ENCODE measurements at regions not wholly inside any gene's neighbourhood (a gene's known extent, or its start where the extent isn't known, plus 50 kb on each side); places are given as distances from the start of the nearest gene placed in this dataset.

DNA sequence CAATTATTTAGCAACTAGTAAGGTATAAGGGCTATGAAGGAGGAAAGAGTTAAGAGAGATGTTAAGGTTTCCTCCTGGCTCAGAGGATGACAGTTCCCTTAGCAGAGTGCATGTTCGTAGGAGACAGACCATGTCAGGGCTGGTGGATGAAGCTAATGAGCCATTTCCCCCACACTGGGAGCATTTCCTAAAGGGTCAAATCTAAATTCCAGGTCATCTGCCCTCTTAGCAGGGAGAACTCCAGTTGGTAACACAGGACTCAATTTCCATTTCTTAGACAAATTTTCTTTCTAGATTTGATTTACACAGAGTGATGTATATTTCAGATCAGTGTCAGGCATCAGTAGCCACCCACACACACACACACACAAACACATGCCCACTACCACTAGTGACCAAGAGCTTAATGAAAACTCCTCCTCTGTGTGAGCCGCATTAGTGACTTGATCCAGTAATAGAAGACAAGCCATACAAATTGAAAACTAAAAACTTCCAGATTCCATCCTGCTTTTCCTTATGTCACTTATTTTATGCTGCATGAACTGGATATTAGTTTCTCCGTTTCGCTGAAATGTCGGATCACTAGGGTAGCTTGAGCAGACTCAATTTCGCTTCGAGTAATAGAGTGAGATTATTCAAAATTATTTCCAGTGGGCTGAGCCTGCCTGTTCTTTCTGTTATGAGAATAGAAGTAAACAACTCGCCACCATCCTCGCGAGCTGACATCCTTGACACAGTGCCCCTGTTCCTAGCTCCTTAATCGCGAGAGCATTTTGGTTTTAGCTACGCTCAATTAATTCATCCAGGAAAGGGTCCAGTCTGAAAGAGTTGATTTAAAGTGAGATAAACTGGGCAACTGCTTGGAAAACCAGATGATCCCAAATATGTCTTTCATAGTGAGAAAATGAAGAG, 582.6 kb downstream of the SOX6 start:
- no peak for DNase-seq (ENCODE audit: low read depth)

DNA sequence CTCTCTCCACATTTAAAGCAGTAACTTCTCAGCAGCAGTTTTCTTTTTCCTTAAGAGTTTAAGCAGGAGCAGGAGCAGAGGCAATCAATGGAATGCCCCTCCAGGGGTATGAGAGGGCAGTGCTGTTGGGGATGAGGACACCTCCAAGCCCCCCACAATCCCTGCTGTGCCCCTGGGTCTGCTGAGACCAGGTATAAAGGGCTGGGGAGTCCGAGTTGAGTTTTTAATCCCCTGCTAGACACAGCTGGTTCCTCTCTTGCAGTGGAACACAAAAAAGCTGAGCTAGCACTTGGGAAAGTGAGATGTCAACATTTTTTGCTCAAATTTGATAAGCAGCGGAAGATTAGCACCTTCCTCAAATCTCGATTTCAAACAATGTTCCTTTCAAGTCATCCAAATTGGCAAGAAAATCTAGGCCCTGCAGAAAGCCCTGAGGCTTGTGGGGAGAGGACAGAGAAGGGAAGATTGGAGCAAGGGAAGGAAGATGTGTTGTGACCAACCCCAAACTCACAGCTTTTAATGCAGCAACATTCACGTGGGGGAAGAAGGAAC, 581.9 kb downstream of the SOX6 start:
- no peak for DNase-seq (ENCODE audit: low read depth)

DNA sequence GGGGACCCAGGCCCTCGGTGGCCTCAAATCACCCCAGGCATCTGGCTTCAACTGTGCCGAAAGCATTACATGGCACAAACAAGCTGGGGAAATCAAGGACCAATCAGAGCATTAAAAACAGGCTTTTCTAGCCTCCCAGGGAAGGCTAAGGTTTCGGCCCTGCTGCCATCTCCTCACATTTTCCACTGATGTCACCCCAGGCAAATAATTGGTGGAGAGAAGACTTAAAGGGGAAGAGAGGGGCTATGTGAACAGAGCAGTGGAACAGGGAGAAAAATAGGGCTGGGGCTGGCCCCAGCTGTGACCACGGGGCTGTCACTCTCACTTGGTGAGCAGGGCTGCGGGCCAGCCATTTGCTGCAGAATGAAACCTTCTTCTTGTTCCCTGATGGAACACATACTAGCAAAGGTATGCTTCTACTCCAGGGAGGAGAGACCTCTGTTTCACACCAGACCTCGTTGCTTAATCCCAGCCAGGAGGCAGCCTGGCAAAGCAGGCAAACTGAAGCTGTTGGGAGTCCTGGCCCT, 581.3 kb downstream of the SOX6 start:
- no peak for DNase-seq (ENCODE audit: low read depth)

- no peak for DNase-seq (ENCODE audit: low read depth)
Observed at GRCh38 chr11:15775797-15776196, 580.5 kb downstream of the SOX6 start.

- DNase-seq (ENCODE audit: low read depth): no peak
Observed at GRCh38 chr11:15776366-15776765, 580.0 kb downstream of the SOX6 start.

DNA sequence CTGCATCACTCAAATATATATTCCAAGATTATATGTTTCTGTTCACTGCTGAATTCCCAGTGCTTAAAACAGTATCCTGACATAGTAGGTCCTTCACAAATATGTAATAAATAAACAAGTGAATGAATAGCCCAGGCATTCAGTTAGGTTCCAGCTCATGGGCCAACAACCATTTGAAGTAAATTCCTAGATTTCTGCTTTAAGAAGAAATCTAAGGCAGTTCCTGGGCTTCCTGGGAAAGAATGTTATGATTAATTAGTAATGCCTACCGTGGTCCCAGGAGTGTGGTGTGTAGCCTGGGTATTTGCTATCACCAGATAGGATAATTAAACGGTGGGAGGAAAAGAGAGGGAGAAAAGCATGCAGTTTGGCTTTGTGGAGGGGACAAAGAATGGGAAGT, 576.8 kb downstream of the SOX6 start:
- DNase-seq (ENCODE audit: low read depth): no peak

GRCh38 chr11:15780382-15780781, 576.0 kb downstream of the SOX6 start:
- no peak for DNase-seq (ENCODE audit: low read depth)

GRCh38 chr11:15780837-15781236, 575.5 kb downstream of the SOX6 start:
- DNase-seq (ENCODE audit: low read depth): no peak

GRCh38 chr11:15783619-15784018, 572.7 kb downstream of the SOX6 start:
- no peak for DNase-seq (ENCODE audit: low read depth)

GRCh38 chr11:15793043-15793996, 563.0 kb downstream of the SOX6 start:
- DNase-seq (ENCODE audit: low read depth): no peak

GRCh38 chr11:15794361-15795150, 561.8 kb downstream of the SOX6 start:
- no peak for DNase-seq (ENCODE audit: low read depth)

- no peak for DNase-seq (ENCODE audit: low read depth)
Observed at GRCh38 chr11:15795378-15795777, 561.0 kb downstream of the SOX6 start.

DNA sequence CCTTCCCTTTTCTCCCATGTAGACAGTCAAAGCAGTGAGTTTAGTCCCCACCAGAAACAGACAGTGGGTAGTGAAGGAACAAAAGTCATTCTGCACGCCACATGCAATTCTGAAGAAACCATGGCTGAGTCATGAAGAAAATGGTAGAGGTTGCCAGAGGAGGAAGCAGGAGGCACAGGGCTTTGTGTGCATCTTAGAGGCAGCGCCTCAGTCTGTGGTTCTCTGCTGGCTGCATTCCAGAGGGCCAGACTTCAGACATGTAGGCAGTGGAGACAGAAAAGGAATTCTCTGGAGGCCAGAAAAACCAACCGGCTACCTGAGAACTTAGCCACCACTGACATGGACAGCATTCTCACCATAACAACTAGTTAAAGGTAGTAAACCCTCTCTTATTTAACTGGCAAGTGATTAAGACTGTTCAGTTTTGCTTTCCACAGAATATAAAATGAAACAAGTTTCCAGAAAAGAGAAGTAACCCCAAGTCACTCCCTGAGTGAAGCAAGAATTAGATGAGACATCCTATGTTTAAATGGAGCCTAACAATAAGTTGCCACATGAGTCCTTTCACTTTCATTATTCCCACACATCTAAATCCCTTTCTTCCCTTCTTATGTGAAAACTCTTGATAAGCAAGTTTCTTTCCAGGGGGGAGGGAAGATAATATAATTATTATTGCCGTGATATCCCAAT, 556.1 kb downstream of the SOX6 start:
- no peak for DNase-seq (ENCODE audit: low read depth)

DNA sequence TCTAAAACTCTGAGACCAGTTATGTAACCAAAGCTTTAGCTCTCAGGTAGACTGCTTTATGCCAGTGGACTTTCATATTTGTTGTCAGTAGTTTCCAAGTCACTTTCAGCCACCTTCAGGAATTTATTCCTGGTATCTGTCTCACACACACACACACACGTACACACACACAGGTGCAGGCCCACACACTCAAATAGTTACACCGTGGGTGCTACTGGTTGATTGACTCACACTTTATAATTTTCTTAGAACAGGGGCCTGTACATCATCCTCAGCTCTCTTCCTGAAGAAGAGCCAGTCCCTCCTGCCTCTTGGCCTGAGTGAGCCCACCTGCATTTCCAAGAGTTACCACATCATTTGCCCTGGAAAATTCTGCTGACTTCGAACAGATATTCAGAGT, 555.2 kb downstream of the SOX6 start:
- no peak for DNase-seq (ENCODE audit: low read depth)

DNA sequence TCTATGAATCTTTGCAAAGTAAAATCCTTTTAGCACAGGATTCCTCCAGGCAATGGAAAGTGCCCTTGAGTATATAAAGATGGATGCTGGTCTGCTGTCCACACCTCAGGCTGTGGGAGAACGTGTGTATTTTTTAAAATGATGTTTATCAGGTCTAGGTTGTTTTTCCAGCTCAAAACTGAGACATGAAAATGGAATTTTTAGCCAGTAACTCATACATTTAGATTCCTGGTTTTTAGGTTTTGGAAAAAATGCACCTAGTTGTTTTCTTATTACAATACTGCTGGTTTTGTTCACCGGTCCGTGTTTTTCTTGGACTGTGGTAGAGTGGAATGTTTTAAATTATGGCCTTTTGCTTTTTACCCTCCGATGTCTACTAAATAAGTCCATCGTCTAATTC, 554.7 kb downstream of the SOX6 start:
- DNase-seq (ENCODE audit: low read depth): no peak

DNA sequence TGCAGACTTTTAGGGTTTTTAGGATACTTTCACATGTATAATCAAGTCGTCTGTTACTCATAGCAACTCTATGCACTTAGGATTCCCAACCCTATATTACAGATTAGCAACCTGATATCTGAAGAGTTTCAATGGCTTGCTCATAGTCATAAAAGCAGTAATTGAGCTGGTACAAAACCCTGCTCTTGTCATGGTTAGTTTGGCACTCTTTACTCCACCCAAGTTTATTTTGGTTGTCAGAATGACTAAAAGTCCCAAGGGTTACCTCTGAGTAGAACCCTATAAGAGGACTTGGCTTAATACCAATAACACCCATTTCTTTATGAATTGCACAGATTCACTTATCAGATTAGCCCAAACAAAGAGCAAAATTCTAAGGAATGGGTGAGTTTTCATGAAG, 550.6 kb downstream of the SOX6 start:
- no peak for DNase-seq (ENCODE audit: low read depth)

GRCh38 chr11:15806217-15806616, 550.1 kb downstream of the SOX6 start:
- no peak for DNase-seq (ENCODE audit: low read depth)

DNA sequence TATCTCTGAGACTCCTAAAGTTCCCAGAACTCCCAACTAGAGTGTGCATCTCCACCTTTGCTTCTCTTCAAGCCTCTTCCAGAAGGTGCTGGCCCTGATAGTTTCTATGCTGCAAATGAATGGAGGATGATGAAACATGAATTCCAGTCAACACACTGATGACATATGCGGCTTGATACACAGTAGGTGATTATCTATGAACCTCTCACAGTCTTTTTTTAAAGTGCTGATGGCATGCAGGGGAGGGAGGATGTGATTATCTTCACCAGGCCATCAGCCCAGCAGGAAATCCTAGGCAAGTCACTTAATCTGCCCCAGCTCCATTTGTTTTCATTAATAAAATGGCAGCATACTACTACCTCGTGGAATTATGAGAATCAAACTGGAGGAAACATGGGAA, 548.5 kb downstream of the SOX6 start:
- no peak for DNase-seq (ENCODE audit: low read depth)

- no peak for DNase-seq (ENCODE audit: low read depth)
Observed at GRCh38 chr11:15810082-15810481, 546.3 kb downstream of the SOX6 start.

DNA sequence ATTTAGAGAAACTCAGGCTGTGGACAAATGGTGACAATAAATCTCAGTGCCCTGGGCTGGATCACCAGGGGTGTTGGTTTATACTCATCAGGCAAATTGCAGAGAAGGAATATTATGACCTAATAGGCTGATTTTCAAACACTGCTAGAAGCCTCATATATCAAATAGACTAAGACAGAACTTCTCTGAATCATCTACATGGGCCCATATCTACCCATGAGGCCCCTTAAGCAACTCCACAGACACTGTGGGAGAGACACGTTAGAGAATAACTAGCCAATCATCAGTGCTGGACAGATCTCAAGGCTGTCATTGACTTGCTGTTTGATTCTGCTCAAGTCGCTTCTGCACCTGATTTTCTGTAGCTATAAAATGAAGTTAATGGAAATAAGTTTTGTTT, 545.8 kb downstream of the SOX6 start:
- no peak for DNase-seq (ENCODE audit: low read depth)
